IMR-90 (cell line): ENCODE measurements at regions not wholly inside any gene's neighbourhood (a gene's known extent, or its start where the extent isn't known, plus 50 kb on each side); places are given as distances from the start of the nearest gene placed in this dataset.

Experiments used
- ATAC-seq: fragments of 200-7000 bp; cut with Tn5 transposase; 2 replicates; pipeline ENCODE4 v1.9.1; 2020; ENCODE audit warnings: low read depth, mild to moderate bottlenecking, moderate library complexity
- BruUV-seq: library from RNA; stranded (reverse); fragments of 400-500 nt; replicated peaks from 2 replicates; lab custom pipeline; 2021; lab: Mats Ljungman, UMichigan
- CTCF ChIA-PET: fragments of 300-600 bp; formaldehyde crosslinking; extraction: SDS; loops from one replicate; lab custom pipeline; 2021; ENCODE audit warnings: antibody characterized with exemption; lab: Yijun Ruan, JAX
- POLR2A ChIA-PET: fragments of 300-600 bp; sonication (Branson Sonifier 250); formaldehyde crosslinking; loops from one replicate; lab custom pipeline; 2022; ENCODE audit warnings: antibody characterized with exemption; ENCODE audit not compliant: unreplicated experiment; lab: Charles Lee
- DNase-seq: peaks from one replicate; pipeline ENCODE4 v3.0.0; 2013
- H2AFZ ChIP-seq: replicated peaks from 2 replicates; pipeline ENCODE3; 2013; ENCODE audit warnings: low read length, mild to moderate bottlenecking; ENCODE audit not compliant: poor library complexity
- H2AK5ac ChIP-seq: 2 replicates; pipeline ENCODE4 v1.6.1; 2013; ENCODE audit warnings: low read depth, low read length, inconsistent platforms
- H2AK9ac ChIP-seq: replicated peaks from 2 replicates; pipeline ENCODE3; 2013; ENCODE audit warnings: mild to moderate bottlenecking, low read depth, low read length, moderate library complexity; ENCODE audit not compliant: poor library complexity
- H2BK120ac ChIP-seq: 2 replicates; pipeline ENCODE4 v1.6.1; 2013; ENCODE audit warnings: low read depth, low read length, inconsistent platforms
- H2BK15ac ChIP-seq: 3 replicates; pipeline ENCODE4 v1.6.1; 2013; ENCODE audit warnings: low read depth, low read length, inconsistent platforms
- H2BK20ac ChIP-seq: 2 replicates; pipeline ENCODE4 v1.6.1; 2013; ENCODE audit warnings: low read depth, mild to moderate bottlenecking, inconsistent platforms, low read length, moderate library complexity
- H2BK5ac ChIP-seq: 2 replicates; pipeline ENCODE4 v1.6.1; 2013; ENCODE audit warnings: mild to moderate bottlenecking, low read depth, low read length, inconsistent platforms; ENCODE audit not compliant: poor library complexity, severe bottlenecking
- H3K14ac ChIP-seq: replicated peaks from 2 replicates; pipeline ENCODE4 v1.6.1; 2013; ENCODE audit warnings: low read depth, low read length, inconsistent platforms
- H3K18ac ChIP-seq: 2 replicates; pipeline ENCODE4 v1.6.1; 2013; ENCODE audit warnings: low read depth, low read length, control low read depth
- H3K23ac ChIP-seq: 2 replicates; pipeline ENCODE4 v1.6.1; 2013; ENCODE audit warnings: low read depth, low read length, inconsistent platforms
- H3K27ac ChIP-seq: 2 replicates; pipeline ENCODE4 v1.5.1; 2013; ENCODE audit warnings: mild to moderate bottlenecking, control low read depth, low read length; ENCODE audit not compliant: insufficient read depth
- H3K27me3 ChIP-seq: 2 replicates; pipeline ENCODE4 v1.6.1; 2013; ENCODE audit warnings: low read length; ENCODE audit not compliant: control insufficient read depth, insufficient read depth
- H3K36me3 ChIP-seq: 2 replicates; pipeline ENCODE4 v1.6.1; 2013; ENCODE audit warnings: low read length, mixed read lengths; ENCODE audit not compliant: control insufficient read depth, insufficient read depth
- H3K4ac ChIP-seq: 2 replicates; pipeline ENCODE4 v1.6.1; 2013; ENCODE audit warnings: low read depth, low read length, inconsistent platforms
- H3K4me1 ChIP-seq: 2 replicates; pipeline ENCODE4 v1.6.1; 2013; ENCODE audit warnings: low read length, mixed read lengths; ENCODE audit not compliant: control insufficient read depth, insufficient read depth
- H3K4me2 ChIP-seq: 2 replicates; pipeline ENCODE4 v1.6.1; 2013; ENCODE audit warnings: low read depth, mild to moderate bottlenecking, control low read depth, low read length, moderate library complexity
- H3K4me3 ChIP-seq: 2 replicates; pipeline ENCODE4 v1.5.1; 2013; ENCODE audit warnings: low read depth, mild to moderate bottlenecking, control low read depth, low read length, moderate library complexity; ENCODE audit not compliant: insufficient read depth
- H3K56ac ChIP-seq: 2 replicates; pipeline ENCODE4 v1.6.1; 2013; ENCODE audit warnings: low read length, inconsistent platforms; ENCODE audit not compliant: insufficient read depth; ENCODE audit errors: extremely low read depth
- H3K79me1 ChIP-seq, 2 experiments: 2 replicates each; pipeline ENCODE4 v1.6.1; 2013; ENCODE audit warnings: low read length in 2 of 2, inconsistent platforms in 1 of 2, low read depth in 1 of 2
- H3K9ac ChIP-seq: 2 replicates; pipeline ENCODE4 v1.6.1; 2013; ENCODE audit warnings: low read depth, low read length, control low read depth
- H3K9me1 ChIP-seq: 2 replicates; pipeline ENCODE4 v1.6.1; 2013; ENCODE audit warnings: low read length, inconsistent platforms; ENCODE audit not compliant: insufficient read depth
- H3K9me3 ChIP-seq: 2 replicates; pipeline ENCODE4 v1.6.1; 2013; ENCODE audit warnings: low read length; ENCODE audit not compliant: control insufficient read depth, insufficient read depth
- H4K20me1 ChIP-seq: 2 replicates; pipeline ENCODE4 v1.6.1; 2013; ENCODE audit warnings: low read length, inconsistent platforms; ENCODE audit not compliant: insufficient read depth
- H4K5ac ChIP-seq: 2 replicates; pipeline ENCODE4 v1.6.1; 2013; ENCODE audit warnings: mild to moderate bottlenecking, low read depth, low read length, control low read depth
- H4K8ac ChIP-seq, 2 experiments: 2 replicates each; pipeline ENCODE4 v1.6.1; 2013; ENCODE audit warnings: low read depth in 2 of 2, low read length in 2 of 2, control low read depth in 1 of 2, inconsistent platforms in 1 of 2
- H4K91ac ChIP-seq: 2 replicates; pipeline ENCODE4 v1.6.1; 2013; ENCODE audit warnings: low read depth, low read length, inconsistent platforms; ENCODE audit not compliant: insufficient read depth
- BHLHE40 ChIP-seq: fragments of 150-350 bp; IDR thresholded peaks from 2 replicates; pipeline ENCODE4 v1.6.1; 2016; ENCODE audit warnings: mild to moderate bottlenecking, low read depth, low read length
- CEBPB ChIP-seq: IDR thresholded peaks from 2 replicates; pipeline ENCODE4 v1.6.1; 2012; ENCODE audit warnings: low read depth, low read length, improper control_type of control experiment
- CHD1 ChIP-seq: IDR thresholded peaks from 2 replicates; pipeline ENCODE4 v1.6.1; 2012; ENCODE audit warnings: low read depth, low read length, improper control_type of control experiment
- FOS ChIP-seq: fragments of 150-350 bp; IDR thresholded peaks from 2 replicates; pipeline ENCODE4 v1.6.1; 2016; ENCODE audit warnings: low read depth, low read length
- NFE2L2 ChIP-seq: fragments of 150-350 bp; IDR thresholded peaks from 2 replicates; pipeline ENCODE4 v1.6.1; 2016; ENCODE audit warnings: low read depth, mild to moderate bottlenecking, low read length
- RFX5 ChIP-seq: IDR thresholded peaks from 2 replicates; pipeline ENCODE4 v1.8.0; 2012; ENCODE audit warnings: low read depth, mild to moderate bottlenecking, low read length, moderate library complexity
- SMC3 ChIP-seq: fragments of 150-350 bp; IDR thresholded peaks from 2 replicates; pipeline ENCODE4 v1.6.1; 2016; ENCODE audit warnings: low read depth, mild to moderate bottlenecking, antibody characterized with exemption, low read length, moderate library complexity
- USF2 ChIP-seq: fragments of 150-350 bp; IDR thresholded peaks from 2 replicates; pipeline ENCODE4 v1.6.1; 2017; ENCODE audit warnings: mild to moderate bottlenecking, antibody characterized with exemption, low read length, low read depth
- WGBS, 2 experiments: methylation state at CpG; one replicate each; pipeline versions ENCODE4 v1.1.5 to v1.1.7; 2013; ENCODE audit warnings: missing lambda C conversion rate in 2 of 2; ENCODE audit not compliant: insufficient read length in 1 of 2; ENCODE audit errors: extremely low coverage in 2 of 2; 5-methylcytosine and 5-hydroxymethylcytosine counted together
- dilution Hi-C: fragments of 300-500 bp; cut with HindIII; formaldehyde crosslinking; loops from one replicate; pipeline ENCODE4 v1.14.3; 2018; ENCODE audit warnings: low sequenced_read_pairs; ENCODE audit not compliant: unreplicated experiment
- in situ Hi-C: fragments of 300-500 bp; cut with MboI; formaldehyde crosslinking; loops from 3 replicates; pipeline ENCODE4 v1.14.3; 2019; ENCODE audit warnings: low sequenced_read_pairs, inconsistent platforms, mixed read lengths
- intact Hi-C: fragments of 100-400 bp; cut with micrococcal nuclease; formaldehyde crosslinking; loops from 2 replicates; pipeline ENCODE4 v1.10.0; 2022

GRCh38 chr1:193973428-193973827 is 787.0 kb upstream of the B3GALT2 start:
- in situ Hi-C loops (no loop called here), dilution Hi-C loops (no loop called here), intact Hi-C loops (no loop called here)
- no peak overlapping the region for H2BK120ac ChIP-seq
- no peak overlapping the region for H3K4me3 ChIP-seq
- no peaks in the 10 kb centered on the region for H3K36me3 ChIP-seq
- no peaks in the 10 kb centered on the region for H3K9me1 ChIP-seq
- no peaks in the 10 kb centered on the region for H3K79me1 ChIP-seq
- no TSS peak for BruUV-seq
- no peaks in the 10 kb centered on the region for H3K27me3 ChIP-seq
- H4K5ac ChIP-seq, result no peak overlapping the region
- no peaks in the 10 kb centered on the region for H4K20me1 ChIP-seq
- H2BK5ac ChIP-seq, result no peak overlapping the region
- ChIA-PET CTCF (no interaction called here), POLR2A (no interaction called here)
- DNase-seq (no peak), ATAC-seq (no peak)
- H3K9ac ChIP-seq, result no peak overlapping the region
- H2AK9ac ChIP-seq, result no peak overlapping the region
- H3K14ac ChIP-seq, result no peak overlapping the region
- H3K4me1 ChIP-seq, result no peaks in the 10 kb centered on the region
- no peak overlapping the region for H3K23ac ChIP-seq
- no peak overlapping the region for H3K4ac ChIP-seq
- no peak overlapping the region for H2BK15ac ChIP-seq
- no peak overlapping the region for H2AK5ac ChIP-seq
- TF ChIP-seq RFX5 (no peak), CHD1 (no peak), FOS (no peak), CEBPB (no peak), USF2 (no peak), SMC3 (no peak), NFE2L2 (no peak), BHLHE40 (no peak)
- H3K56ac ChIP-seq, result no peak overlapping the region
- no peak overlapping the region for H3K18ac ChIP-seq
- no peak overlapping the region for H3K27ac ChIP-seq
- H4K91ac ChIP-seq, result no peak overlapping the region
- no peak overlapping the region for H3K4me2 ChIP-seq
- no peaks in the 10 kb centered on the region for H3K9me3 ChIP-seq
- H4K8ac ChIP-seq, result no peak overlapping the region
- no peak overlapping the region for H2AFZ ChIP-seq
- no CpG with 5 or more reads among the region's 3 CpGs for WGBS, 2 experiments
- no peak overlapping the region for H2BK20ac ChIP-seq
